ENCODE measurements at regions not wholly inside any gene's neighbourhood (a gene's known extent, or its start where the extent isn't known, plus 50 kb on each side); places are given as distances from the start of the nearest gene placed in this dataset.

DNA sequence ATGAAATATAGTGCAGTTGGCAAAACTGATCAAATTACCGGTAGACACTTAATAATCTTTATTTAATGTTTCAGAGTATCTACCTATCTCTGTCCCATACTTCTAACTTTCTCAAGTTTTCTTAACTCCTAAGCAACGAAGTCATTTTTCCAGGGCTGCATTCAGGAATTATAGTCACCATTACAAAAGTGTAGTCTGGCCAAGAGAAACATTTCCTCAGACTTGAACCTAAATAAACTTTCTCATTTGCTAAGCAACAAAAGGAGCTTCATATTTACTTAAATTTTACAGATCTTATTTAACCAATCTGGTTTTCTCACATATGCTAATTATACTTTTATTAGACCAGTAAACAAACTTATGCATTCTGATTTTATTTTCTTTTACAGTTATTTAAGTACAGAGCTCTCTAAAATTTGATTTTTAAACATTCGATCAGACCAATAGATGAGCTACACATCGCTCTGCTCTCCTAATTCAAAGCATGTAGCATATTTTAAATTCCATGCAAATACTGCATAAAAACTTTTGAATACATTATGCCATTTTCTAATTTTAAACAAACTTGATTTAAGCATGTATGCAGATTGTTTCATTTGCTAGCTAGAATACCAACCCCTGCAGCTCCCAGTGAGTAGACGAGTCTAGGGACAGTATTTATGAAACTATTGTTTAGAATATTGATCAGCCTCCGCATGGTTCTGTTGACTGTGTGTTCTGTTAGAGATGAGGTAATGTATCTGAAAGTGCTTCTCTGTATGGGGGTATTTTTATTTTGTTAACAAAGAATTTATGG is 201.4 kb downstream of the CHRM3 start:
- Histone ChIP-seq H3K27me3 (no peaks in the 10 kb centered on the region), H3K4me3 (no peak overlapping the region), H3K27ac (no peak overlapping the region), H3K9me3 (replicated peaks in 1 of 3) (no peaks in the 10 kb centered on the region), H3K4me1 (replicated peaks in 1 of 2) (no peaks in the 10 kb centered on the region), H3K36me3 (replicated peaks in 1 of 2) (no peaks in the 10 kb centered on the region)
- DNase-seq, result no peak
- WGBS, 4 donors, result 71 to 83% (median 78%) methylated on average over 6 of the region's 6 CpGs
- TF ChIP-seq, protein P1, sequence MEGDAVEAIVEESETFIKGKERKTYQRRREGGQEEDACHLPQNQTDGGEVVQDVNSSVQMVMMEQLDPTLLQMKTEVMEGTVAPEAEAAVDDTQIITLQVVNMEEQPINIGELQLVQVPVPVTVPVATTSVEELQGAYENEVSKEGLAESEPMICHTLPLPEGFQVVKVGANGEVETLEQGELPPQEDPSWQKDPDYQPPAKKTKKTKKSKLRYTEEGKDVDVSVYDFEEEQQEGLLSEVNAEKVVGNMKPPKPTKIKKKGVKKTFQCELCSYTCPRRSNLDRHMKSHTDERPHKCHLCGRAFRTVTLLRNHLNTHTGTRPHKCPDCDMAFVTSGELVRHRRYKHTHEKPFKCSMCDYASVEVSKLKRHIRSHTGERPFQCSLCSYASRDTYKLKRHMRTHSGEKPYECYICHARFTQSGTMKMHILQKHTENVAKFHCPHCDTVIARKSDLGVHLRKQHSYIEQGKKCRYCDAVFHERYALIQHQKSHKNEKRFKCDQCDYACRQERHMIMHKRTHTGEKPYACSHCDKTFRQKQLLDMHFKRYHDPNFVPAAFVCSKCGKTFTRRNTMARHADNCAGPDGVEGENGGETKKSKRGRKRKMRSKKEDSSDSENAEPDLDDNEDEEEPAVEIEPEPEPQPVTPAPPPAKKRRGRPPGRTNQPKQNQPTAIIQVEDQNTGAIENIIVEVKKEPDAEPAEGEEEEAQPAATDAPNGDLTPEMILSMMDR (IDR thresholded peaks at IDR 0.05), result no peak
- TF ChIP-seq POLR2A (IDR thresholded peaks at IDR 0.05), result no peak
- intact Hi-C loops (cut with DNase I), result no loop called here

GRCh38 chr1:239590556-239590955 is 204.2 kb downstream of the CHRM3 start:
- Histone ChIP-seq H3K36me3 (replicated peaks in 1 of 2) (no peaks in the 10 kb centered on the region), H3K9me3 (replicated peaks in 1 of 3) (no peaks in the 10 kb centered on the region), H3K4me3 (no peak overlapping the region), H3K27ac (no peak overlapping the region), H3K27me3 (no peaks in the 10 kb centered on the region), H3K4me1 (replicated peaks in 1 of 2) (no peaks in the 10 kb centered on the region)
- intact Hi-C loops (cut with DNase I), result no loop called here
- TF ChIP-seq, protein P1 (IDR thresholded peaks at IDR 0.05), result no peak
- TF ChIP-seq POLR2A (IDR thresholded peaks at IDR 0.05), result no peak
- DNase-seq, result no peak

DNA sequence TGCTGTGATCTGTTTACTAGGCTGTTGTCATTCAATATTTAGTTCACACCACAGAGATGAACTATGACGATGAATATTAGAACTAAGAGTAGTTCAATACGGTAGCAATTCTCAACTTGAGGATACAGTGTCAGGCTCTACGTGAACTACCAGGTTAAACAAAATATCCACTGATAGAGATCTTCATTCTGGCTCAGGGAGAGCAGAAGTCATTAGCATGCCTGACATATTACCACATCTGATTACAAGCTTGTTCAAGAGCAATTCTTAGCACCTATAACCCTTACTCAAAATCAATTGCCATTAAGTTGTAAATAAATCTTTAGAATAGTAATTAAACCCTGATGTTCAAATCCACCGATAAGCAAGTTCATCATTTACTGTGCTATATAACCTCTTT is 207.2 kb downstream of the CHRM3 start:
- WGBS, 4 donors, result 82 to 89% (median 85%) methylated on average over 4 of the region's 4 CpGs
- intact Hi-C loops (cut with DNase I), result no loop called here
- no peaks in the 10 kb centered on the region for H3K4me1 ChIP-seq (replicated peaks in 1 of 2)

GRCh38 chr1:239600588-239600987 is 214.2 kb downstream of the CHRM3 start:
- TF ChIP-seq, protein P1 (IDR thresholded peaks at IDR 0.05), result no peak
- no peak for TF ChIP-seq POLR2A (IDR thresholded peaks at IDR 0.05)
- no peaks in the 10 kb centered on the region for H3K36me3 ChIP-seq (replicated peaks in 1 of 2)
- intact Hi-C loops (cut with DNase I), result no loop called here

More for the DNA sequence above, 207.2 kb downstream of the CHRM3 start:
- no peak for DNase-seq
- H3K27ac ChIP-seq, result no peak overlapping the region
- no peaks in the 10 kb centered on the region for H3K9me3 ChIP-seq (replicated peaks in 1 of 3)
- H3K36me3 ChIP-seq (replicated peaks in 1 of 2), result no peaks in the 10 kb centered on the region
- no peak for TF ChIP-seq POLR2A (IDR thresholded peaks at IDR 0.05)
- TF ChIP-seq, protein P1 (IDR thresholded peaks at IDR 0.05), result no peak
- no peak overlapping the region for H3K4me3 ChIP-seq
- H3K27me3 ChIP-seq, result no peaks in the 10 kb centered on the region

More at GRCh38 chr1:239600588-239600987, 214.2 kb downstream of the CHRM3 start:
- H3K27ac ChIP-seq, result no peak overlapping the region
- H3K27me3 ChIP-seq, result no peaks in the 10 kb centered on the region
- DNase-seq, result no peak
- H3K9me3 ChIP-seq (replicated peaks in 1 of 3), result no peaks in the 10 kb centered on the region
- H3K4me1 ChIP-seq (replicated peaks in 1 of 2), result no peaks in the 10 kb centered on the region
- H3K4me3 ChIP-seq, result no peak overlapping the region
